ENCODE measurements at regions not wholly inside any gene's neighbourhood (a gene's known extent, or its start where the extent isn't known, plus 50 kb on each side); places are given as distances from the start of the nearest gene placed in this dataset.

DNA sequence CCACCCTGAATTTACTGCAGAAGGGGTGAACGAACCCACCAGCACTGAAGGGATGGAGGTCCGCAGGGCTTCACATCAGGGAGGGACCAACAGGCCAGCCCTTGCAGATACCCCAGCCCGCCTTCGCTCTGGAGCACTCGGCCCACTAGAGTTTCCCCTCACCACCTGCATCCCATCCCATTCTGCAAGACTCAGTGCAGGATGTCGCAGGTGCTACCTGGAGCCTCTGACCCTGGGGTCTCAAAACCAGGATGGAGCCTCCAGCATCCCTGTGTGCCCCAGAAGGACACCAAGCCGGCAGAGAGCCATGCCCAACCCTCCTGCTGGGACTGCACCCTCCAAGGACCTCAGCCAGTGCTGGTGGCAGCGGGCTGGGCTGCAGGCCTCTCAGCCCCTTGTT lies 57.6 kb upstream of the ADRA2C start:
- no peaks in the 10 kb centered on the region for H3K4me1 Mint-ChIP-seq
- no peaks in the 10 kb centered on the region for H3K9me3 Mint-ChIP-seq
- no peak for DNase-seq
- H3K27me3 Mint-ChIP-seq (ENCODE audit: low read depth in 3 of 3): peaks cover 1 to 11% (median 2%) of the 10 kb centered on the region in 3 donors
- H3K36me3 Mint-ChIP-seq: no peaks in the 10 kb centered on the region
- H3K27ac Mint-ChIP-seq: no peak overlapping the region
- no peak overlapping the region for H3K4me3 Mint-ChIP-seq

DNA sequence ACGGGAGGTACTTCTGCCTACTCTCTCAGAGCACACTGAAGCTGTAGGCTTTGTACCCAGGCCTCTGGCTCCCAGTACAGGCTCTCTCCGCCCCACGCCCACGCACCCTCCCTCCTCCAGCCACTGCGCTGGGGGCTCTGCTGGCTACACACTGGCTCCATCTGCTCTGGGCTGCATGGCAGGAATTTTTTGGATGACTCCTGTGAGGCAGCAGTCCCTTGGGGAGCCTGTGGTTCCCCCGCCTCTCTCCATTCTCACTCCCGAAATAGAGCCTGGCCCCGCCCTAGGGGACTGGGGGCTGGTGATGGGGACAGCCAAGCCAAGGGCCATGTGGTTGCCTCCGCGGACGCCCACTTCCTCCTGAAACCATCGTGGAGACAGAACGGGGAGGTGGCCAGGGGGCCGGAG lies 58.1 kb upstream of the ADRA2C start:
- Mint-ChIP-seq H3K9me3 (no peaks in the 10 kb centered on the region), H3K36me3 (no peaks in the 10 kb centered on the region), H3K4me1 (no peaks in the 10 kb centered on the region), H3K4me3 (no peak overlapping the region), H3K27me3 (ENCODE audit: low read depth in 3 of 3) (peaks cover 1 to 9% (median 2%) of the 10 kb centered on the region in 3 donors), H3K27ac (no peak overlapping the region)
- DNase-seq: no peak

DNA sequence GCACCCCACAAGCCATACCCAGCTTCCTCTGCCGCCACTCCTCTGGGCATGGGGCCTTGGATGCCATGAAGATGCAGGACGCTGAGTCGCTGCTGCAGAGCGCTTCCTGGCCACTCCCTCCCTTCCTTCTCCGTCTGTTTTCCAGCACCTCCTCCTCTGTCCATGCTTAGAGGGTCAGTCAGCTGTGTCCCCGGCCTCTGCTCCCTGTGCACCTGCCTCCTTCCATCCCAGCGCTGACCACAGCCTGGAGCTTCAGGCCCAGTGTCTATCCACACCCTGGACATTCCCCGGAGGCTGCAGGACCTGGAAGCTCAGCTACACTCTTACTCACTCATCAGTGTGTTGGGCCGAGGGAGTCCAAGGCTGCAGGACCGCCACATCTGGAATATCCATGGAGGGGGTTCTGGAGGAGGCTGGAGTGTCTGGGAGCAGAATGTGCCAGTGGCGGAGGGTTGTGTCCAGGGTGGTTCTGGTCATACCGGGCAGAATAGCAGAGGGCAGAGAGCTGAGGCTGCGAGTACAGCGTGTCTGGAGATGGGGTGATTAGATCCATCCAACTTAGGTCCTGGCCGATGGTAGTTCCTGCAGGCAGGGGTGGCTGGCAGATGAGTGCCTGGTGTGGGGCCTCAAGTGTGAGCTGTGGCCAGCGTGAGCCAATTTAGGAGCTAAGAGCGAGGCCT lies 58.6 kb upstream of the ADRA2C start:
- Mint-ChIP-seq H3K4me3 (no peak overlapping the region), H3K27me3 (ENCODE audit: low read depth in 3 of 3) (peaks cover 1 to 9% (median 2%) of the 10 kb centered on the region in 3 donors), H3K36me3 (no peaks in the 10 kb centered on the region), H3K9me3 (no peaks in the 10 kb centered on the region), H3K27ac (no peak overlapping the region), H3K4me1 (no peaks in the 10 kb centered on the region)
- no peak for DNase-seq

DNA sequence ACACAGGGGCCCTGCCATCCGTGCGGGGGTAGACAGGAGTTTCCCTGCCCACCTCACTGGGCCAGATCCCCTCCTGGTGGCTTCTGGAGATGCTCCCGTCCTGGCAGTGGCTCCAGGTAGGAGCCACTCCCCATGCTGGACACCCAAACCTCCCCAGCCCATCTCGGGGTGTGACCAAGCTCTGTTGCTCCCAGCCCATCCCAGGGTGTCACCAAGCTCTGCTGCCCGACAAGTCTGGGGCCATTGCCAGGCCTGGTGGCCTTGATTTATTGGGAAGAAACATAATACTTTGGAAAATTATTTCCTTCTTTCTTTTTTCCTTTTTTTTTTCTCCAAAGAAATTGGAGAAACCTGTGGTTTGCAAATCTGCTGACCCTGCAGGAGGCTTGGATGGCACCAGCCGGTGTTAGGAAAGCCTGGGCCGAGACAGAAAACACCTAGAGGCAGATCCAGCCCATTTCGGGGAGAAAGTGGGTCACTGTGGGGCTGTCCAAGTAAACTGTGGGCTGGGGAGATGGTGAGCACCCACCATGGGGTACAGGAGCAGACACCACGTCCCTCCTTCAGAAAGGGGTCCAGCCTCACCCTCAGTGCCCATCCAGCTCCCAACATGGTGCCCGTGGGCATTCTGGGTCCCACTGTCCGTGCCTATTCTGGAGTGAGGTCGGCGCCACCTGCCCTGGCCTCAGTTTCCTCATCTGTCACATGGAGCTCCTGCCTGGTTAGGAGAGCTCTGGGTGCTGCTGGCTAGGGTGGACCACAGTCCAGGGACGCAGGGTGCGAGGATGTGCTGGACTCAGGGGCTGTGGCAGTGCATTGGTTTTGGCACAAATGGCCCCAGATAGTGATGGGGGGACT lies 59.4 kb upstream of the ADRA2C start:
- DNase-seq: no peak
- Mint-ChIP-seq H3K4me3 (no peak overlapping the region), H3K4me1 (no peaks in the 10 kb centered on the region), H3K27ac (no peak overlapping the region), H3K27me3 (ENCODE audit: low read depth in 3 of 3) (peaks cover 1 to 9% (median 2%) of the 10 kb centered on the region in 3 donors), H3K9me3 (no peaks in the 10 kb centered on the region), H3K36me3 (no peaks in the 10 kb centered on the region)

DNA sequence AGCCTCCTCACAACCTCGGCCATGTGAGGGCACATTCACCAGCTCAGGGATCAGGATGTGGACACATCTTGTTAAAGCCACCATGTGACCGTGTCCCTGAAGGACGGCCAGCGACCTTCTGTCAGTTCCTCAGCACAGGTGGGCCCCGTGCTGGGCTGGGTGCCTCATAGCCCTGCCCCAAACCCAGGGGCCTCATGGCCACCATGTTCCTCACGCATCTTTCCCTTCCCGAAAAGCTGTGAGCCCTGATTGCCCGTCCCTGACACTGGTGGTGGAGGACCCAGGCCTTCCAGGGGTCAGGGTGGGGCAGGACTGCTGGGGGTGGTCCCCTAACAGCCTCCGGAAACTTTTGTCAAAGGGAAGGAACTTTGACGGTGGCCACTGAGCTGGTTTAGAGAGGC lies 60.1 kb upstream of the ADRA2C start:
- Mint-ChIP-seq H3K27ac (no peak overlapping the region), H3K4me1 (no peaks in the 10 kb centered on the region), H3K4me3 (no peak overlapping the region), H3K27me3 (ENCODE audit: low read depth in 3 of 3) (peaks cover 1 to 9% (median 2%) of the 10 kb centered on the region in 3 donors), H3K9me3 (no peaks in the 10 kb centered on the region), H3K36me3 (no peaks in the 10 kb centered on the region)
- no peak for DNase-seq

DNA sequence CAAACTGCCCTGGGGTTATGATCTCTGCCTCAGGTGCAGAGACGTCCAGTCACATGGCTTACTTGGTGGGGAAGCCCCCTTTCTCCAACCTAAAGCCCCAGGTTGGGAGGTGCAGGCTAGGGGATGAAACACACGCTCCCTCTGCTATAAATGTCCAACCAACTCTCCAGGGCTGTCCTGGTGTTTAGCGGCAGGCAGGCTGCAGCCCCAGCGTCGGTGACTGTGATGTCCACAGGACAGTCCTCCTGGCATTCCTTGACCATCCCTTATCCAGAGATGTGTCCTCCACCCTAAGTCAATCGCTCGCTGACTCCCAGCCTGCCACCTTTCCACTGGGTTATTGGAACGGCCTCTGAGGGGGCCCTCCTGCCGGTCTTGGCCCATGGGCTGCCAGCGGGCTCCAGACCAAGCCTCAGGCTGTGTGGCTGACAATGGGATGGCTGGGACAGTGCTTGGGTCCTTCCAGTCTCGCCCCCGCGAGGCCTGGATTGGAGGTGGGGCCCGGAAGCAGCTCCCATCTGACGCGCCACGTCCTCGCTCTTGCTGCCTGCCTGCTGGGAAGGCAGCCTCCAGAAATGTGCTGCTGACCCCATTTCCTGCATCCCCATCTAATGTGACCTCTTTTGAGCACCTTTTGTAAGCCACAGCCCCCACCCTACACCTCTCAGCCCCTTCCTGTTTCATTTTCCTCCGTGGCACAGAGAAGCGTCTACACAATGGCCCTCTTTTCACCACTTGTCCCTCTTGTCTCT lies 60.8 kb upstream of the ADRA2C start:
- peaks cover 1 to 9% (median 5%) of the 10 kb centered on the region in 3 donors for H3K27me3 Mint-ChIP-seq (ENCODE audit: low read depth in 3 of 3)
- no peak for DNase-seq
- H3K4me1 Mint-ChIP-seq: no peaks in the 10 kb centered on the region
- no peaks in the 10 kb centered on the region for H3K9me3 Mint-ChIP-seq
- no peak overlapping the region for H3K4me3 Mint-ChIP-seq
- H3K36me3 Mint-ChIP-seq: no peaks in the 10 kb centered on the region
- no peak overlapping the region for H3K27ac Mint-ChIP-seq

DNA sequence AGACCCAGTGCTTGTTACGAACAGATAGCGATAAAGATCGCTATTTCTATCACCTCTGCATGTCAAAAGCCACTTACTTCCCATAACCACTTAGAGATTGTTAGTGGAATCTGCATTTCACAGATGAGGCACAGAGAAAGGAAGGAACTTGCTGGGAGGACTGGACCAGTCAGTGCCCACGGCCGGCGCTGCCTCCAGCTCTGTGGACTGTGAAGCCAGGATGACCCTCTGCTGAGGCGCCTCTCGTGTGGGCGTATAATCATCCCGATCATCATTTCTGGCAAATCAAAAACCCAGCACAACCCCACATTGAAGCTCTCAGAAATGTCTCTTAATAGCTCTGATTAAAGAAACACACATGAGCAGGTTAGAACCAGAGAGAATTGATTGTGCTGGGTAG lies 61.5 kb upstream of the ADRA2C start:
- no peak for DNase-seq
- Mint-ChIP-seq H3K27me3 (ENCODE audit: low read depth in 3 of 3) (peaks cover under 1 to 9% (median 6%) of the 10 kb centered on the region in 3 donors), H3K36me3 (no peaks in the 10 kb centered on the region), H3K9me3 (no peaks in the 10 kb centered on the region), H3K27ac (no peak overlapping the region), H3K4me1 (no peaks in the 10 kb centered on the region), H3K4me3 (no peak overlapping the region)

DNA sequence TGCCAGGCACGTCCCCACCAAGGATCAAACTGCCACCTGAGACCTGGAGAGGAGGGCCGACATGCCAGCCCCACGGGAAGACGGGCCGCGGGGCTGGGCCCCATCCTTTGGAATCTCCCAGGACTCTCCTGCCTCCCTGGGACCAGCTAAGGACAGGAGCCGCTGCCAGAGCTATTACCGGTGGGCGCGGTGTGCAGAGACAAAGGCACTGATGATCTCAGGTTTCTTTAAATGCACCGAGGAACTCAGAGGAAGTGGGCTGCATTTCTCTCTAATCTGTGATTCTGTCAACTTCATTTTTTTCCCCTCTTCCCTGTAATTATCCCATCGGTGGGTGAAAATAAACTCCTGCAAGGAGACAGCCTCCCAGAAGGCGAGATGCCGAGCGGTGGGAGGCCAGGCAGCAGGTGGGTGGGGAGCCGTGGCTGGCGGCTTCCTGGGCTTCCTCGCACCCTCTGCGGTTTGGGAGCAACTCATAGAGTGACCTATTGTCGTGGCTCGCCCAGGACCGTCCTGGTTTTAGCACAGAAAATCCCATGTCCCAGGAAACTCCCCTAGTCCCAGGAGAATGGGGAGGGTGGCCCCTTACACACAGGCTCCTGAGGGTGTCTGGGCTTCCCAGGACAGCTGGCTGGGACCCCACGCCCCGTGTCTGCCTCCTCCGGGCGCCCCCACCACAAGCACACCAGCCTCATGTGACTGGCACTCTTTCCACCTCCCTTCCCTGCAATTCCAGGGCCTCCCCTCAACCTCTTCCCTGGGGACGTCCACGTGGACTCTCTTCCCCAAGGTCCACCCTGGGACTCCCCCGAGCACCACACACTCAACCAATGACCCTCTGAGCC lies 62.3 kb upstream of the ADRA2C start:
- Mint-ChIP-seq H3K27ac (no peak overlapping the region), H3K4me3 (no peak overlapping the region), H3K4me1 (no peaks in the 10 kb centered on the region), H3K27me3 (ENCODE audit: low read depth in 3 of 3) (peaks cover 0 to 11% (median 4%) of the 10 kb centered on the region in 3 donors), H3K36me3 (no peaks in the 10 kb centered on the region), H3K9me3 (no peaks in the 10 kb centered on the region)
- no peak for DNase-seq

DNA sequence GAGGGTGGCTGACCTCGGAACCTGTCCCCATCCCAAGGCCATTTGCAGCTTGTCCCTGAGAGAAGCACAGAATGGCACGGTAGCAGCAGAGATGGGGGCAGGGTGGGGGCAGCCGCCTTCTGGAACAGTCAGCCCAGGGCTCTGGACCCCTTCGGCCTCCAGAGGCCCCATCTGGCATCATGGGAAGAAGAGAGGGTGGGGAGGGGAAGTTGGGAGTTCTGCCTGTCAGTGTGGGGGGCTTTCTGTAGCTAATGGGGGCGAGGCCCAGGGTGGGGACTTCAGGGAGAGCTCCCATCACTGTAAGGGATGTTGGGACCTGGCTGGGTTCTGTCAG lies 62.9 kb upstream of the ADRA2C start:
- no peaks in the 10 kb centered on the region for H3K4me1 Mint-ChIP-seq
- no peaks in the 10 kb centered on the region for H3K36me3 Mint-ChIP-seq
- H3K9me3 Mint-ChIP-seq: peaks cover 0 to 3% (median 0%) of the 10 kb centered on the region in 6 donors
- H3K27me3 Mint-ChIP-seq (ENCODE audit: low read depth in 3 of 3): peaks cover 0 to 11% (median 4%) of the 10 kb centered on the region in 3 donors
- H3K4me3 Mint-ChIP-seq: no peak overlapping the region
- no peak overlapping the region for H3K27ac Mint-ChIP-seq
- DNase-seq: no peak

DNA sequence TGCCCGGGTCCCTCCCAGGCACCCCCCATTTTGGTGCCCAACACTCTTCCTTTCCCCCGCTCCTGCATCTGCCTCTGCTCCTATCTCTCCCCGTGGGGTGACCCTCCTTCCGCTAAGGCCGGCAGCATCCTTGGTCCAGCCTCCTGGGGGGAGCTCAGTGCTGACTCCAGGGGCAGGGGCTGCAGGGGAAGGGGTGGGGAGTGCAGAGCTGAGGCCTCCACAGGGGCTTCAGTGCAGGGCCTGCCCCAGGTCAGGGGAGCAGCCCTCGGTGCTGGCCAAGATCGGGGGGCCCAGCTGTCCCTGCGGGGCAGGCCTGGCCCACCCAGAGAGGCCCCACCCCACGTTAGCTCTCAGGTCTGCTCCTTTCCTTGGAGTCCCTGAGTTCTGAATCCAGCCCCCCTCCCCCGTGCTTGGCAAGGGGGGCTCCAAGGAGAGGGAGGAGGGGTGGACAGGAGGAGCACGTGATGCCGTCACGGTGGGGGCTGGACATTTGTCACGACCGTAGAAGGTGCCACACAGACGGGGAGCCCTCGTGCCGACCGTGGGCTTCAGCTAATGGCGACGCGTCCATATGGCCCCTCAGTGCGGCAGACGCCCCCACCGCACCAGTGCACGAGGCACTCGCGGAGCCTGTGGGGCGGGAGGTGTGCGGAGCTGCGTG lies 63.5 kb upstream of the ADRA2C start:
- Mint-ChIP-seq H3K27ac (no peak overlapping the region), H3K4me1 (no peaks in the 10 kb centered on the region), H3K36me3 (no peaks in the 10 kb centered on the region), H3K4me3 (no peak overlapping the region), H3K9me3 (peaks cover 0 to 5% (median 0%) of the 10 kb centered on the region in 6 donors), H3K27me3 (ENCODE audit: low read depth in 3 of 3) (peaks cover 0 to 11% (median 4%) of the 10 kb centered on the region in 3 donors)
- no peak for DNase-seq

DNA sequence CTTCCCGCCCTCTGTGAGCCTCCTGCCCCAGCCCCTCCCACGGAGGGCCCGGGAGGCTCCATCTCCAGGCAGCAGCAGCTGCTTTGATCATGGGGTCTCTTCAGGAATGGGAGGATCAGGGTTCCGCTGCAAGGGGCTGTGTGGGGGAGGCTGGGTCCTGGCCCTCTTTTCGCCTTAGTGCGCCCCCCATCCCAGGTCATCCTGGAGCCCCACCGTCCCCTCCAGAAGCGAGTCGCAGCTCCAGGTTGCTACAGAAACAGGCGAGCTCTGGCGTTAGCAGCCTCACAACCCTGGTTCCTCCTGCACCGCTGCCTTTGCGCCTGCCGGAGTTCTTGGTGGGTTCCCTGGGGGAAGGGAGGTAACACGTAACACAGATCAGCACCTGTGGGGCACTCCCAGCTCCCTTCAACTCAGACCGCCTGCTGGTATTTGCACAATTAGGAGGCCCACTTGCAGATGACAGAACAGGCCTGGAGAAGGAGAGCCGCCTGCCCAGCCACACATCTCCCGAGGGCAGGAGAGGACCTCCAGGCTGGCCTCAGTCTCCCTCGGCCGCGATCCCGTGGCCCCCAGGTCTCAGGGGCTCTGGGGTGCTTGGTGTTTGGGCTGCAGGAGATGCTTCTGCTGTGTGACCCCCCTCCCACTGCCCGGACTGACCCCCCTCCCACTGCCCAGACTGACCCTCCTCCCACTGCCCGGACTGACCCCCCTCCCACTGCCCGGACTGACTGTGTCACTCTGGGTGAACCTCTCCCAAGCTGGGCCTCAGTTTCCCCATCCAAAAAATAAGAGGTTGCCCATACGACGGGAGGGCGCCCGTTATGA lies 64.2 kb upstream of the ADRA2C start:
- Mint-ChIP-seq H3K27me3 (ENCODE audit: low read depth in 3 of 3) (peaks cover 6 to 11% (median 7%) of the 10 kb centered on the region in 3 donors), H3K4me1 (no peaks in the 10 kb centered on the region), H3K9me3 (peaks cover 0 to 5% (median 0%) of the 10 kb centered on the region in 6 donors), H3K27ac (no peak overlapping the region), H3K36me3 (no peaks in the 10 kb centered on the region), H3K4me3 (no peak overlapping the region)
- no peak for DNase-seq

DNA sequence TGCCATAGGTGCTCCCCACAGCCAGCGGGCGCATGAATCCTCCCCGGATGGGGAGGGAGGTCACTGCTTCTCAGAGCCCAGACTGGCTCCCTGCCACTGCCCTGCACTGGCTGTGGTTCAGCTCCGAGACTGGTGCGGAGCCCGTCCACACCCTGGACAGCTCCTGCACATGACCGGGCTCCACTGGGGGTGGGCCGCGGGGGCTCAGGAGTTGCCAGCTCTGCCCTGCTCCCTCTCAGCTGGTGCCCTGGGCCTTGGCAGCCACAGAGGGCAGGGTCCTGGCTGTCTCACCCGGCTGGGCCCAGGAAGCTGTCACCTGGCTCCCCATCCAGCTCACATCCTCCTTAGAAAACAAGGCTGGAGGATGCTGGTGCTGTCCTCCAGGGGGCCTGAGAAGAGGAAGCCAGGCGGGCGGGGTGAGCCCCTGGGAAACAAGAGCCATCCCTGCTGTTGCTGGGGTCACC lies 64.9 kb upstream of the ADRA2C start:
- Mint-ChIP-seq H3K27me3 (ENCODE audit: low read depth in 3 of 3) (peaks cover 8 to 11% (median 9%) of the 10 kb centered on the region in 3 donors), H3K36me3 (no peaks in the 10 kb centered on the region), H3K4me3 (no peak overlapping the region), H3K27ac (no peak overlapping the region), H3K9me3 (peaks cover 0 to 5% (median 0%) of the 10 kb centered on the region in 6 donors), H3K4me1 (no peaks in the 10 kb centered on the region)
- DNase-seq: no peak

Measured in immature natural killer cell (primary cell).